Fibroblast of mammary gland (primary cell): ENCODE measurements at regions not wholly inside any gene's neighbourhood (a gene's known extent, or its start where the extent isn't known, plus 50 kb on each side); places are given as distances from the start of the nearest gene placed in this dataset.

Source experiments
- DNase-seq: peaks from one replicate; pipeline ENCODE4 v3.0.0-alpha.2; 2010; ENCODE audit warnings: low read depth
- H3K4me3 ChIP-seq: 2 replicates; pipeline ENCODE4 v1.5.1; 2011; ENCODE audit warnings: low read depth, mild to moderate bottlenecking, low read length, moderate library complexity; ENCODE audit not compliant: control insufficient read depth
- TF ChIP-seq, protein P1 (sequence below): conservative IDR thresholded peaks from 2 replicates; pipeline ENCODE4 v1.5.1; 2011; ENCODE audit warnings: low read depth, low read length, inconsistent platforms; ENCODE audit not compliant: control insufficient read depth, insufficient read depth

DNA sequence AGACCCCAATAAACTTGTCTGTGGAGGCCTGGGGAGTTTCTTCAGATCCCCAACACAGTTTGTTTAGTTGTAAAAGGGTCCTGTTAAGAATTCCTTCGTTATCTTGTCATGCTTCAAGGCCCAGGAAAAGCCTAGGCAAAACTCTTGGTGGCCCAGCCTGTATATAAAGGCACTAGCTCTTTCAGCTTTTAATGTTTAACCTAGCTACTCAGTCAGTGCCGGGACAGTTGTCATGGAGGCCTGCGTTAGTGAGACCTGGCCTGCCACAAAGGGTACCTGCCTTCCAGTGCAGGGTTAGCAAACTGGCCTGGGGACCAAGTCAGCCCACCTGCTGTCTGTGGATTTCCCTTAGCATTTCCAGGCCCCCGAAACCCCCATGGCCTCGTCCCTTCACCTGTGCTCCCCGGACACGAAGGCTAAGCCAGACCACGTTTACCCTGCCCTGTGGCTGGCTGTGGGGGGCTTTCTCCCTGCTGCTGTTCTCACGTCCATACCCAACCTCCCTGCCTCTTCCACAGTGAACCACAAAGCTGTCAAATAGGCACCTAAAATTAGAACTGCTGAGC is 96.9 kb upstream of the PPP2R2D start:
- no peak for DNase-seq
- no peak overlapping the region for H3K4me3 ChIP-seq
- TF ChIP-seq, protein P1, sequence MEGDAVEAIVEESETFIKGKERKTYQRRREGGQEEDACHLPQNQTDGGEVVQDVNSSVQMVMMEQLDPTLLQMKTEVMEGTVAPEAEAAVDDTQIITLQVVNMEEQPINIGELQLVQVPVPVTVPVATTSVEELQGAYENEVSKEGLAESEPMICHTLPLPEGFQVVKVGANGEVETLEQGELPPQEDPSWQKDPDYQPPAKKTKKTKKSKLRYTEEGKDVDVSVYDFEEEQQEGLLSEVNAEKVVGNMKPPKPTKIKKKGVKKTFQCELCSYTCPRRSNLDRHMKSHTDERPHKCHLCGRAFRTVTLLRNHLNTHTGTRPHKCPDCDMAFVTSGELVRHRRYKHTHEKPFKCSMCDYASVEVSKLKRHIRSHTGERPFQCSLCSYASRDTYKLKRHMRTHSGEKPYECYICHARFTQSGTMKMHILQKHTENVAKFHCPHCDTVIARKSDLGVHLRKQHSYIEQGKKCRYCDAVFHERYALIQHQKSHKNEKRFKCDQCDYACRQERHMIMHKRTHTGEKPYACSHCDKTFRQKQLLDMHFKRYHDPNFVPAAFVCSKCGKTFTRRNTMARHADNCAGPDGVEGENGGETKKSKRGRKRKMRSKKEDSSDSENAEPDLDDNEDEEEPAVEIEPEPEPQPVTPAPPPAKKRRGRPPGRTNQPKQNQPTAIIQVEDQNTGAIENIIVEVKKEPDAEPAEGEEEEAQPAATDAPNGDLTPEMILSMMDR, result no peak

DNA sequence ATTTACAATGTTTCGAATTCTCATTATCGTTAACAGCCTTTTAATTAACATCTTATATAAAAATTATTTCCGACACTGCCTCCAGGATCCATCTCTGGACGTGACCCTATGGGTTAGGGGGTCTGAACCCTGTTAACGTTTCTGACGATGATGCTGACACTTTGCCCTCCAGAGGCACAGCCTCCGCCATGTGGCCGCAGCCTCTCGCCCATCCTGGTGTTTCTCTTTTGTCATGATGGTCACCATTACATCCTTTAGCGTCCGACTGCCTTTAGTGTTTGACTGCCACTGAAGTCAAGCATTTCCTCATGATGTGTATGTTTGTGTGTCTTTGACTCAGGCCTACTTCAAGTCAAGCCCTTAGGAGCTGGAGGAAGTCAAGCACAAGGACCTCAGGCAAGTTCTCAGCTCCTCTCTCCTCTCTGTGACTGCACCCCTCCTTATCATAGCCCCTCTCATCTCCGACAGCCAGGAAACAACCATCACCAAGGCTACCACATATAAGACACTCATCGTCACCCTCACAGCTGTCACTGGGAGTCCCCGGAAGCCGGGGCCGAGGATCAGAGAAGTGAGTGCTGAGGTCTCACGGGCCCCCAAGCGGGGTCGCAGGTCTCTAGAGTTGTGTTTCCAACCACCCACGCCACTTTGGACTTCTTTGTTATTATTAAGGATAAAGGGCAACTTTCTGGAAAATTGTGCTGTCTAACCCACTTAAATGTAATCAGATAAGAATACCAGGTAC is 96.1 kb upstream of the PPP2R2D start:
- H3K4me3 ChIP-seq, result no peak overlapping the region
- TF ChIP-seq, protein P1, result no peak
- no peak for DNase-seq

DNA sequence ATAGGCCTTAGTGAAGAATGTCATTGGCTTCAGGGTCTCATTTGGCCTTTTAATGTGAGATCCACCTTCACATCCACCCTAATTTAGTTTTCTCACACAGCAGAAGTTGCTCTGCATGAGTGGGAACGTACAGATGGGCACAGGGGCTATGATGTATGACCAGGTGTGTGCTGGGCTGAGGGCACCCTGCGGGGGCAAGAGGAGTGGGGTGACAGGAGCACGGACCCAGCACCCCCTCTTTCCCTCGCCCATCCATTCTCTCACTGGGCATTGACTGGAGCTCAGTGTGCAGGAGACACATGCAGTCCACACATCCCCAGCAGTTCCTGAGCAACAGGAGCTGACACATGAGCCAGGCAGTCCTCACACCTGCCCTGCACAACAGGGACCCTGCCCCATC is 95.1 kb upstream of the PPP2R2D start:
- no peak overlapping the region for H3K4me3 ChIP-seq
- TF ChIP-seq, protein P1, result no peak
- DNase-seq, result no peak

DNA sequence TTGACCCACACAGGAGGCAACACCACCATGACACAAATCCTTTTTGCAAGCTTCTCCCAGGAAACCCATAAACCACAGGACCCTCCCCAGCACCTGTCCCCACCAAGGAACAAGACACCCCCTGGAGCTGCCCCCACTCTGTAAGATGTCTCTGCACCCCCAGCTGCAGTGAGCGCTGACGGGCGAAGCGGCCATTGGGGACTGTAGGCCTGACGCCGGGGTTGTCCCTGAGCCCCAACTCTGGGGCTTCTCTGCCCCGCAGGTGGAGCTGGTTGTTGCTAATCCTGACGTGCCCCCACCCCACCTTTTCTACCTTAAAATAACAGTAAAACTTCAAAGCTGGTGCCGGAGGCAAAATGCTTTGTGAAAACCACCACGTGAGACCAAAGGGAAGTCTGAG is 94.7 kb upstream of the PPP2R2D start:
- H3K4me3 ChIP-seq, result no peak overlapping the region
- DNase-seq, result no peak
- TF ChIP-seq, protein P1, result no peak

GRCh38 chr10:131806646-131807317 is 94.0 kb upstream of the PPP2R2D start:
- TF ChIP-seq, protein P1, result no peak
- no peak for DNase-seq
- no peak overlapping the region for H3K4me3 ChIP-seq

DNA sequence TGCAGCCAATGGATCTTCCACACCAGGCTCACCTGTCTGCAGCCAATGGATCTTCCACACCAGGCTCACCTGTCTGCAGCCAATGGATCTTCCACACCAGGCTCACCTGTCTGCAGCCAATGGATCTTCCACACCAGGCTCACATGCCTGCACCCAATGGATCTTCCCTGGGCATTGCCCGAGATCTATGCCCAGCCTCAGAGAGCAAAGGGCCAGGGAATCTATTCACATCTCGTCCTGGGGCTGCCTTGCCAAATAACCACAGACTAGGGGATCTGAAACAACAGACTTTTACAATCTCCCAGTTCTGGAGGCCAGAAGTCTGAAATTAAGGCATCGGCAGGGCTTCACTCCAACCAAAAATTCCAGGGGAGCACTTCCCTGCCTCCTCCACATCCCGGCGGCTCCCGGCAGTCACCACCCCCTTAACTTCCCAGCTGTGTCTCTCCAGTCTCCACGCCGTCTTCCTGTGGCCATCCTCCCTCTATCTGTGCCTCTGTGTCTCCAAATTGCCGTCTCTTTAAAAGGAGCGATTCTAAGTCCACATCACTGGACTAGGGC is 92.4 kb upstream of the PPP2R2D start:
- TF ChIP-seq, protein P1, result no peak
- DNase-seq, result no peak
- no peak overlapping the region for H3K4me3 ChIP-seq
